Upper lobe of right lung (tissue), 1 donor: ENCODE measurements at regions not wholly inside any gene's neighbourhood (a gene's known extent, or its start where the extent isn't known, plus 50 kb on each side); places are given as distances from the start of the nearest gene placed in this dataset.

Experiments
- ATAC-seq: fragments of 200-7000 bp; cut with Tn5 transposase; one replicate; pipeline ENCODE4 v1.9.1; 2020; ENCODE audit warnings: mild to moderate bottlenecking, moderate library complexity
- DNase-seq: peaks from one replicate; pipeline ENCODE4 v3.0.0-alpha.2; 2020
- H3K27ac ChIP-seq: fragments of 200-600 bp; one replicate; pipeline ENCODE4 v1.8.0; 2022
- H3K27me3 ChIP-seq: fragments of 200-600 bp; one replicate; pipeline ENCODE4 v1.8.0; 2022; ENCODE audit warnings: mild to moderate bottlenecking
- H3K36me3 ChIP-seq: fragments of 200-600 bp; one replicate; pipeline ENCODE4 v1.8.0; 2022
- H3K4me1 ChIP-seq: fragments of 200-600 bp; one replicate; pipeline ENCODE4 v1.8.0; 2022
- H3K4me3 ChIP-seq: fragments of 200-600 bp; one replicate; pipeline ENCODE4 v1.8.0; 2022; ENCODE audit warnings: mild to moderate bottlenecking
- H3K9me3 ChIP-seq: fragments of 200-600 bp; one replicate; pipeline ENCODE4 v1.8.0; 2022
- CTCF ChIP-seq: fragments of 200-600 bp; IDR thresholded peaks from one replicate; pipeline ENCODE4 v1.8.0; 2022; ENCODE audit warnings: antibody characterized with exemption
- intact Hi-C: fragments of 100-400 bp; cut with DNase I; formaldehyde crosslinking; loops from one replicate; pipeline ENCODE4 v1.11.0; 2022
- donor health status: DM: no; HTN: yes; CAD: no; lungs with severe emphysema.

- no peaks in the 10 kb centered on the region for H3K36me3 ChIP-seq
- no peaks in the 10 kb centered on the region for H3K4me1 ChIP-seq
- intact Hi-C loops = no loop called here
- ATAC-seq (no peak), DNase-seq (no peak)
- H3K9me3 ChIP-seq = no peaks in the 10 kb centered on the region
- no peak for TF ChIP-seq CTCF
- no peaks in the 10 kb centered on the region for H3K27me3 ChIP-seq
- H3K4me3 ChIP-seq = no peak overlapping the region
- no peak overlapping the region for H3K27ac ChIP-seq
Observed at GRCh38 chr5:68928617-68929302, 165.1 kb upstream of the SLC30A5 start.

- no peaks in the 10 kb centered on the region for H3K9me3 ChIP-seq
- H3K27me3 ChIP-seq = no peaks in the 10 kb centered on the region
- ATAC-seq = no peak
- no peak for DNase-seq
- H3K27ac ChIP-seq = no peak overlapping the region
- intact Hi-C loops = no loop called here
- no peaks in the 10 kb centered on the region for H3K36me3 ChIP-seq
- TF ChIP-seq CTCF = no peak
- no peaks in the 10 kb centered on the region for H3K4me1 ChIP-seq
- no peak overlapping the region for H3K4me3 ChIP-seq
Observed at GRCh38 chr5:68930139-68930538, 163.7 kb upstream of the SLC30A5 start.

- no peak overlapping the region for H3K27ac ChIP-seq
- no peak overlapping the region for H3K4me3 ChIP-seq
- ATAC-seq = no peak
- TF ChIP-seq CTCF = no peak
- intact Hi-C loops = no loop called here
- no peaks in the 10 kb centered on the region for H3K27me3 ChIP-seq
- DNase-seq = no peak
- no peaks in the 10 kb centered on the region for H3K36me3 ChIP-seq
- no peaks in the 10 kb centered on the region for H3K4me1 ChIP-seq
- no peaks in the 10 kb centered on the region for H3K9me3 ChIP-seq
Observed at GRCh38 chr5:68932830-68933434, 160.9 kb upstream of the SLC30A5 start.

- intact Hi-C loops = no loop called here
- no peak for TF ChIP-seq CTCF
- DNase-seq (no peak), ATAC-seq (no peak)
- no peaks in the 10 kb centered on the region for H3K9me3 ChIP-seq
- no peaks in the 10 kb centered on the region for H3K27me3 ChIP-seq
- H3K4me1 ChIP-seq = no peaks in the 10 kb centered on the region
- no peak overlapping the region for H3K4me3 ChIP-seq
- H3K27ac ChIP-seq = no peak overlapping the region
- no peaks in the 10 kb centered on the region for H3K36me3 ChIP-seq
Observed at GRCh38 chr5:68942169-68942568, 151.6 kb upstream of the SLC30A5 start.

- Histone ChIP-seq H3K4me1 (no peaks in the 10 kb centered on the region), H3K9me3 (no peaks in the 10 kb centered on the region), H3K4me3 (no peak overlapping the region), H3K27me3 (no peaks in the 10 kb centered on the region), H3K27ac (no peak overlapping the region), H3K36me3 (no peaks in the 10 kb centered on the region)
- TF ChIP-seq CTCF = no peak
- no peak for DNase-seq
- ATAC-seq = no peak
- intact Hi-C loops = no loop called here
Observed at GRCh38 chr5:68946728-68947127, 147.1 kb upstream of the SLC30A5 start.
